ENCODE measurements at regions not wholly inside any gene's neighbourhood (a gene's known extent, or its start where the extent isn't known, plus 50 kb on each side); places are given as distances from the start of the nearest gene placed in this dataset.

- no peak for TF ChIP-seq CTCF (IDR thresholded peaks at IDR 0.05; ENCODE audit: insufficient read depth, low read depth, low read length)
- no peak for TF ChIP-seq EZH2 (IDR thresholded peaks at IDR 0.05; ENCODE audit: insufficient read depth, low read length)
These were observed 111.9 kb upstream of the CNTN1 start for GRCh38 chr12:40580346-40580745.
